Mononuclear cell (primary cell): ENCODE measurements at regions not wholly inside any gene's neighbourhood (a gene's known extent, or its start where the extent isn't known, plus 50 kb on each side); places are given as distances from the start of the nearest gene placed in this dataset.
"Not testable (repeated sequence)": the region's sequence is repeated elsewhere in the genome, so short reads cannot be mapped to it uniquely, and the experiment has no call there.

Source experiments
- H3K27me3 ChIP-seq: 2 replicates; pipeline ENCODE4 v1.6.0; 2011; ENCODE audit warnings: low read length, control low read depth; ENCODE audit not compliant: insufficient read depth
- H3K4me1 ChIP-seq: 2 replicates; pipeline ENCODE4 v1.5.1; 2011; ENCODE audit warnings: mild to moderate bottlenecking, low read length, control low read depth; ENCODE audit not compliant: insufficient read depth
- H3K4me3 ChIP-seq: 2 replicates; pipeline ENCODE4 v1.5.1; 2011; ENCODE audit warnings: mild to moderate bottlenecking, low read length, moderate library complexity
- H3K9me3 ChIP-seq: 2 replicates; pipeline ENCODE4 v1.5.1; 2011; ENCODE audit warnings: low read depth, mild to moderate bottlenecking, control low read depth, low read length

DNA sequence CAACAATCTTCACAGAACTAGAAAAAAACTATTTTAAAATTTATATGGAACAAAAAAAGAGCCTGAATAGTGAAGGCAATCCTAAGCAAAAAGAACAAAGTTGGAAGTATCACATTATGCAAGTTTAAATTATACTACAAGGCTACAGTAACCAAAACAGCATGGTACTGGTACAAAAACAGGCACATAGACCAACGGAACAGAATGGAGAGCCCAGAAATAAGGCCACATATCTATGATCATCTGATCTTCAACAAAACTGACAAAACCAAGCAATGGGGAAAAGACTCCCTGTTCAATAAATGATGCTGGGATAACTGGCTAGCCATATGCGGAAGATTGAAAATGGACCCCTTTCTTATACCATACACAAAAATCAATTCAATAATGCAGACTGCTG lies 74.4 kb upstream of the RTN4 start:
- peaks cover 19% of the 10 kb centered on the region for H3K4me1 ChIP-seq
- not testable (repeated sequence) for H3K27me3 ChIP-seq, H3K9me3 ChIP-seq, H3K4me3 ChIP-seq

DNA sequence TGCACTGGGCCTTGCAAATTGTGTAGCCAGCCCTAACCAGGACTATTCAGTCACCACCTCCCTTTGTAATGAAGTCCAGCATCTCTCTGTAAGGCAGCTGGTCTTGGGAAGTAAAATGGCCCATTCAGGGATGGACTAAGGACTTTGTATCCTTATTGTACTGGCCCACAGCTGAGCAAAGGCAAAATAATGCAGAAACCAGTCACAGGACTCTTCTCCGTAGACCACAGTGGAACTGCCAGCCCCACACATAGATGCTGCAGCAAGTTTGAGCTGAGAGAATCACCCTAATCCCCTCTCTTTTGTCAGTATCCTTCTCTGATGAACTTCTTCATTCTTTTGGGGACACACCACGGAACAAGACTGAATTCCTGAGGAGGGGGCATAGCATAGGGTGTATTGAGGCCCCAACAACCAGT lies 73.6 kb upstream of the RTN4 start:
- Histone ChIP-seq H3K9me3 (no peaks in the 10 kb centered on the region), H3K4me3 (no peak overlapping the region), H3K4me1 (peaks cover 19% of the 10 kb centered on the region), H3K27me3 (no peaks in the 10 kb centered on the region)

DNA sequence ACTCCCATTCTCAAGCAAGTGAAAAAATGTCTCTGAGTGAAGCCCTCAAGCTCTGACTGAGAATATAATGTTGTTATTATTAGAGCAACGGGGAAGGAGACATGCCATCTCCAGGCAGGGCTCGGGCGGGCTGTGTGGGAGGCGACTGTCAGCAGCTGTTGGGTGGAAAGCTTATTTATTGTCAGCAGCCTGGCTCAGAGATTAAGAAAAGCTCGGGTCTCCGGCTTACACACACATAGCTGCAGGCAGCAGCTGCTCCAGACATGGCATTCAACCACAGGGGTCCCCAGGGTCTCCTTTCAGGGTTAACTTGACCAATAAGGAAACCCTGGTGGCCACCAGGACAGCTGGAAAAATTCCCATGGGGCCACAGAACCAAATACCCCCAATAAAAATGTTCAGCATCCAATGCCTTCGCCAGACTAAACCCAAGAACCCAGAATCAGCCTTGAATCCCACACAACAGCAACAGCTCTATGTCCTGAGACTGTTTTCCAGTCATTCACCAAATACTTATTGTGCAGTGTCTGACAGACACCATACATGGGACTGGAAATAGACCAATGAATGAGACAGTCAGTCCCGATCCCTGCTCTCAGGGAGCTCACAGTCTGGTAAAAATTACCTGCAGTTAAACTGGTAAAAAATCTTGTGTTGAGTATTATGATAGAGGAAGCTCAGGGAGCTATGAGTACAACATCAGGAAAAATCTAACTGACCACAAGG lies 70.5 kb upstream of the RTN4 start:
- no peak overlapping the region for H3K4me3 ChIP-seq
- H3K27me3 ChIP-seq, result no peaks in the 10 kb centered on the region
- no peaks in the 10 kb centered on the region for H3K9me3 ChIP-seq
- peaks cover 25% of the 10 kb centered on the region for H3K4me1 ChIP-seq

DNA sequence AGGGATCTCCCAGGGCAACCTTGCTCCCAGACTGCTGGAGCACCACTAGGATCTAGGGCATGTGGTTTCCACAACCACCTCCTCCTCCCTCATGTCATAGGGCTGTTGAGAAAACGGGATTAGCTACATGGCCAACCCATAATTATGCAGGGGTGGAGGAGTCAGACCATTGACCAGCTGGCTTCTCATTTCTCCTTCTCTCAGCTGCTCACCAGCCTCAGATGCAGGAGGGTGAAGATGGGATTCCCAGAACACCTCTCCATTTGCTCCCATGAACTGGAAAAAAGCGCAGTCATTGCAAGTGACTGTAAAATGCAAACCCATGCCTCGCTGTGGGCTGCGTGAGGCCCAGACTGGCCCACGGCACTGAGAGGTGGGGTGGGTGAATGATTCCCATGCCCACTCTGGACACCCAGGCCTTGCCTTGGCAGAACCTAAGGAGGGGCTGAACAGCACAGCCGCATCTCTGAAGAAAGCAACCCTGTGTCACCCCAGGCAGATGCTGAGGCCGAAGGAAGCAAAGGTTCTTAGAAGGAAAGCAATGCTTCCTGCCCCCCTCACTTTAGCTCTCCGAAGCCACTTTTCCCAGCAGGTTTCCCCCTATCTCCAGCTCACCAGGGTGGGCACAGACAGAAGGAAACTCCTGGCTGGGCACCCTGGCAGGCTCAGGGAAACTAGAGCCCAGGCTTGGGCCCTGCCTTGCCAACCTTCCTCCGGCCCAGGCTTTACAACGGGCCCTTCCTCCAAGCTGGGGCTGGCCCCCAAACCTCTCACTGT lies 69.6 kb upstream of the RTN4 start:
- H3K4me1 ChIP-seq, result peaks cover 34% of the 10 kb centered on the region
- H3K4me3 ChIP-seq, result no peak overlapping the region
- no peaks in the 10 kb centered on the region for H3K9me3 ChIP-seq
- no peaks in the 10 kb centered on the region for H3K27me3 ChIP-seq

DNA sequence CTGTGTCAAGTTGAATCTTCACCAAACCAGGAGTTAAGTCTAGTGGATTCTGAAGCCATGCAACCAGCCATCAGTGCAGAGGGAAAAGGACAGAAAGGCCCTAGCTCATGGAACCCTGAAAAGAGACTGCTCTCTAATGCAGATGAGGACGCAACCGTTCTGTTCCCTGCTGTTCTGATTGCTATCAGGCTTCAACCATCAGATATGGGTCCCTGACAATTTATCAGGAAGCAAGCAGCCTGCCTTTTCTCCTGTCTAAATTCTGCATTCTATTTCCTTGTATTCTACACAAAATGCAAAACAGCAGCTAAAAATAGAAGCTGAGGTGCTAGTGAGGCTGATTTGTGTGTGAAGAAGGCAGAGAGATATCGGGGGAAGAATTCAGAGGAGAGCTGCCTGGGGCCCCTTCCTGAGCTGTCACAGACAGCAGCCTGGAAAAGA lies 68.4 kb upstream of the RTN4 start:
- Histone ChIP-seq H3K27me3 (no peaks in the 10 kb centered on the region), H3K4me1 (peaks cover 42% of the 10 kb centered on the region), H3K4me3 (no peak overlapping the region), H3K9me3 (no peaks in the 10 kb centered on the region)

DNA sequence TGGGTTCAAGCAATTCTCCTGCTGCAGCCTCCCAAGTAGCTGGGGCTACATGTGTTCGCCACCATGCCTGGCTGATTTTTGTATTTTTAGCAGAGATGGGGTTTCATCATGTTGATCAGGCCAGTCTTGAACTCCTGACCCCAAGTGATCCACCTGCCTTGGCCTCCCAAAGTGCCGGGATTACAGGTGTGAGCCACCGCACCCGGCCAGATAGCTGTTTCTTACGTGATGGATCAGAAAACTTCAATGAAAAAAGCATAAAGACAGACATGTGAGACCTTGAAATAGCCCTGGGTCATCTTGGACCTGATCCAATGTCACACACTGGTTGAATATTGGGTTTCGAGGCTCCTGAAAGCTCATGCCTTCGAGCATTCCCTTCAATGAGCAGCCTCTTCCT lies 66.7 kb upstream of the RTN4 start:
- Histone ChIP-seq H3K4me3 (no peak overlapping the region), H3K27me3 (no peaks in the 10 kb centered on the region), H3K4me1 (peaks cover 52% of the 10 kb centered on the region), H3K9me3 (no peaks in the 10 kb centered on the region)

DNA sequence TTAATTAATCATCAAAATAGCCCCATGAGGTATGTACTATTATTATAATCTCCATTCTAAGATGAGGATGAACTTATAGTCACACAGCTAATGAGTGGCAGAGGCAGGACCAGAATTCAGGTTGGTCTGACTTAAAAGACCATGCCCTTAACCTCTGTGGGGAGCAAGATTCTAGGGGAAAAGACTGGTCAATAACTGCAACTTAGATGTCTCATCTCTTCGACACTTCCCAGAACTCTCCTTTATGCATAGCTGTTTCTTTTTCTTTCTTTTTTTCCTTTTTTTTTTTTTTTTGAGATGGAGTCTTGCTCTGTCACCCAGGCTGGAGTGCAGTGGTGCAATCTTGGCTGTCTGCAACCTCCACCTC lies 66.3 kb upstream of the RTN4 start:
- peaks cover 53% of the 10 kb centered on the region for H3K4me1 ChIP-seq
- H3K4me3 ChIP-seq, result no peak overlapping the region
- H3K27me3 ChIP-seq, result no peaks in the 10 kb centered on the region
- no peaks in the 10 kb centered on the region for H3K9me3 ChIP-seq

DNA sequence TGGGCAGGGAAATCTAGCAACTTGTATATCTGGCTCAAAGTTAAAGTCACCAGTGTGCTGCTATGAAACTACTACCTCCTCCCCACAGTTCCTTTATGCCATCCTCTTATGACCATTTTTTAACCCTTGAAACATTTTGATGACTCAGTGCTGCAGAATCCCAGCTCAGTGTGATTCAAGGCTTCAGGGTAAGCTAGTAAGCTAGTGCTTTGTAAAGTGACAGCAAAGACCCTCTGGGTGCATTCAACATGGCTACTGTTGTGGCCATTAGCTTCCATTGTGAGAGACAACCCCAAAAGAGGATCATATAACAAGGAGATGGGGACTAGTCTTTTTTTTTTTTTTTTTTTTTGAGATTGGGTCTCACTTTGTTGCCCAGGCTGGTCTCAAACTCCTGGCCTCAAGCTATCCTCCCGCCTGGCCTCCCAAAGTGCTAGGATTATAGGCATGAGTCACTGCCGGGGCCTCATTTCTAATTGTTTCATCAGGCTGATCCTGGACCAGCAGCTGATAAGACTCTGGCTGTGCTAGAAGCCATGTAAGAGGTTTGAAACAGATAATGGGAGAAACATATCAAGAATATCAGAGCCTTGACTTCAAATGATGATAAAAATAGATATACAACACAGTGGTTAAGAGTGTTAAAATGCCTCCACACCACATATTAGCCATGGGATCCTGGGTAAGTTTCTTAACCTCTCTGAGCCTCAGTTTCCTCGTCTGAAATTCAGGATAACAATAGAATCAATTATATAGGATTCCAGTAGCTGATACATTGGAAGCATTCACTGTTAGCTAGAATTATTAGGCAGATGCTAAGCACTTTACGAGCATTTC lies 65.7 kb upstream of the RTN4 start:
- Histone ChIP-seq H3K27me3 (no peaks in the 10 kb centered on the region), H3K4me3 (no peak overlapping the region), H3K4me1 (peaks cover 59% of the 10 kb centered on the region), H3K9me3 (no peaks in the 10 kb centered on the region)

DNA sequence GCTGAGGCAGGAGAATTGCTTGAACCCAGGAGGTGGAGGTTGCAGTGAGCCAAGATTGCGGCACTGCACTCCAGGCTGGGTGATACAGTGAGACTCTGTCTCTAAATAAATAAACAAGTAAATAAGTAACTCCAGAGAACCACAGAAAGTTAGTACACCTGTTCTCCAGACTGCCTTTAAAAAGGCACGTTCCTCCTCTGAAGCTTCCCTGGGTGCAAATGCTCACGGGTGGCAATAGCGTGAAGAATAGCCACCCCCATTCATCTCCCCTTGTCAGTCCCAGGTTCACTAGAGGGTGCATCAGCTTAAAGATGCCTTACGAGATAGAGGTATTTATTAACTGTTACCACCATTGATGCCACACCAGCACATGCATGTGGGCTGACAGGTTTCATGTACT lies 64.3 kb upstream of the RTN4 start:
- H3K27me3 ChIP-seq, result no peaks in the 10 kb centered on the region
- no peak overlapping the region for H3K4me3 ChIP-seq
- H3K9me3 ChIP-seq, result no peaks in the 10 kb centered on the region
- H3K4me1 ChIP-seq, result peaks cover 58% of the 10 kb centered on the region

DNA sequence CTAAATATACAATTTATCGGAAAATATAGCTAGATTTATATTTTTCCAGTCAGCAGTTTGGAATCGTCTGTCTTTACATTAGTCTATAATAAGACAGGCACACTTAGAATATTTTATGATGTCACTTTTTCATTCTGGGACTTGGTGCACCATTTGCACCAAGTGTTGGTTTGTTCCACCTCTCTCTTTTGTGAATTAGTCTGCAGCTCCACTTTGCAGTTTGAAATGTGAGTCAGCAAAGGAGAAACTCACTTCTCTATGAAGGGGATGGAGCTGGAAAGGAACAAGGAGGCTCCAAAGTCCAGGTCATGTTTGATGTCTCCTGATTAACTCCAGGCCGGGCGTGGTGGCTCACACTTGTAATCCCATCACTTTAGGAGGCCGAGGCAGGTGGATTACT lies 63.8 kb upstream of the RTN4 start:
- H3K4me1 ChIP-seq, result peaks cover 53% of the 10 kb centered on the region
- no peak overlapping the region for H3K4me3 ChIP-seq
- no peaks in the 10 kb centered on the region for H3K9me3 ChIP-seq
- no peaks in the 10 kb centered on the region for H3K27me3 ChIP-seq

DNA sequence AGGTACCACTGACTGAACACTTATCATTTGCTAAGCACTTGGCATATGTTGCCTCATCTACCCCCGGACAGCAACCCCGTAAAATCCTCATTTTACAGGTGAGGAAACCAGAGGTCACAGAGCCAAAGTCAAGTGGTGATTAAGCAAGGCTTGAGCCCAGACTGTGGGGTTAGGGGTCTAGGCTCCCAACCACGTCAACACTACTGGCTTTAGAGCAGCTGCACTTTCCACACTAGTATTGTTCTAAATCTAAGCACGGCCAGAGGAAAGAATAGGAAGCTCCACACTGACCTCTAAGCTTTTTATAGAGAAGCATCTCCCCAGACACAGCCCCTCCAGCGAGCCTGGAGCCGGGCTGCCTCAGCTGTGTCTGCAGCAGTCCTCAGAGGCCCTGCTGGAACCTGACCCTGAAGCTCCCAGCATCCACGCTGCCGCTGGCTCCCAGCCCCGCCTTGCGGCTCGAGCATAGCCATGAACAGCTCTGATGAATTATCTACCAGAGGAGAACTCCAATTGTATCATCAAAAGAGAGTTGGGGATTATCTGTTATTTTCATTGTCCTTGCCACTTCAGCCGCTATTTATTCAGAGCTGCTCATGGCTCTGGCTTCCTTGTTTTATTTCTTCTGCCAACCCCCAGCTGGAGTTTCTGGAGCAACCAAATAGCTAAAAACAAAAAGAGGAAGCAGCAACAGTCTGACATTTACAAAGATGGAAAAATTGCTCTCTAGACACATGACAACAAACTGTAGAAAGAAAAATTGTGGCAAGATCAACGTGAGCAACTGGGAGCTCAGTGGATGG lies 62.2 kb upstream of the RTN4 start:
- Histone ChIP-seq H3K4me1 (peaks cover 46% of the 10 kb centered on the region), H3K4me3 (no peak overlapping the region), H3K9me3 (no peaks in the 10 kb centered on the region), H3K27me3 (no peaks in the 10 kb centered on the region)

DNA sequence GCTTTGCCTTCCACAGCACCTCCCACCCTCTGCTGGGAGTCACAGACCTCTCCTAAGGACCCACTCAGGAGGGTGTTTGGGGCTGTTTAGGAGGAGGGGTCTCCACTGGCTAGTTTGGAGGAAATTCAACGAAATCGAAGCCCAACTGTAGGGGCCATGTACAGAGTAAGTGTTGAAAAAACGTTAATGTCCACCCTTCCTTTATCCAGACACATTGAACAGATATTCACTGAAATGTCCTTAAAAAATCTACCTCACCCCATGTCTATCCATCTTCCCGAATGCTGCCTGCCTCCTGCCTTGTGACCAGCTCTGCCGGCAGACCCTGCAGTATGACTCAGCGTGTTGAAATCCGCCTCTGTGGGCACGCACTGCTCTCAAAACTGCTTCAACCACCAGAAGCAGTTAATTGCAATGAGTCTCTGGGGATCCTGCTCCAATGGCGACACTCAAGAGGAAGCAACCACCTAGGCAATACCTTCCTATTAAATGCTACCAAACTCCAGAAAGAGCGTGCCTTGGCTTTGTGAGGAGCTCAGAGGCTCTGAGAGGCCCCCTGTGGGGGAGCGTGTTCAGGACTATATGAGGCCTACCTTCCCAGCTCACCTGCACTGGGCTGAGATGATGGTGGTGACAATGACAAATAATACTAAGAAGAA lies 61.4 kb upstream of the RTN4 start:
- Histone ChIP-seq H3K27me3 (no peaks in the 10 kb centered on the region), H3K9me3 (no peaks in the 10 kb centered on the region), H3K4me3 (no peak overlapping the region), H3K4me1 (peaks cover 46% of the 10 kb centered on the region)

DNA sequence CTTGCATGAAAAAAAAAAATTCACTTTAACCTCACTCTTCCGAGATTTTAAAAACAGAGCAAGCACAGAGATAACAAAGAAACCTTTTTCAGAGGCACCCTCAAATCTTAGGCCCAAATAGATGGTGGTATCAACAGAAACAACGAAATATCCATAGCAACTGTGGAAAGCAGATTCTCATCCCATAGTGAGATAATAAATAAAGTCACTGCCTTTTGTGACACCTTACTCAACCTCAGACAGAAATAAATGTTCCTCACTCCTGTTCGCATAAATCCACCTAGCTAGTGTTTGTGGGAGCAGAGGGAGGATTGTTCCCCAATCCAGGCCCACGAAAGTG lies 60.9 kb upstream of the RTN4 start:
- no peaks in the 10 kb centered on the region for H3K9me3 ChIP-seq
- no peak overlapping the region for H3K4me3 ChIP-seq
- H3K27me3 ChIP-seq, result no peaks in the 10 kb centered on the region
- H3K4me1 ChIP-seq, result peaks cover 46% of the 10 kb centered on the region

DNA sequence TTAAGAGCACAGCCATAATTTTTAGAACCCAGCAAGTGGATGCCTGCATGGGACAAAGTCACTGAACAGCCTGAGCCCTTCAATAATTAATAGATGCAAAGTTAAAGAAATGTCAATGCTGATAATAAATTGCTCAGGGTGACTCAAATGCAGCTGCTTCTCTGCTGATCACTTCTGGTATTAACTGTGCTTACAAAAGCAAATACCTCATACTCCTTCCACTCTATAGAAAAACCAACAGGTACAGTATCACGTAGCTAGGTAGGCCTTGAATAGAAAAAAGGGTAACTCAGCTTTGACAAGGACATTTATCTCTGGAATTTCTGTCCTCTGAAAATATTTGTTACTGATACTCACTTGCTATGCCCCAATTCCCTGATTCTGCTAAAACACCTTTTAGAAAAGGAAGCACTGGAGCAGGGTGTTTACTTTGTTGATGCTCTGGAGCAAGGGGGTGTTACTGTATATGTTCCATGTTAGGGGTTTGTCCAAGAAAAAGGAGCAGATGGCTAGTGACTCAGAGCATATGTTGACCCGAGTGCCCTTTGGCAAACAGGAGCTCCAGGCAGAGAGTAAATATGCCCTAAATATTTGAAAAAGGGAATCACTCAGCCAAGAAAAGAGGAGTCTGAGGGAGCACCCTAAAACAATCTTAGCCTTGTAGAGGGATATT lies 59.1 kb upstream of the RTN4 start:
- peaks cover 40% of the 10 kb centered on the region for H3K4me1 ChIP-seq
- no peaks in the 10 kb centered on the region for H3K27me3 ChIP-seq
- no peak overlapping the region for H3K4me3 ChIP-seq
- no peaks in the 10 kb centered on the region for H3K9me3 ChIP-seq
